AG04450 (cell line): ENCODE measurements at regions not wholly inside any gene's neighbourhood (a gene's known extent, or its start where the extent isn't known, plus 50 kb on each side); places are given as distances from the start of the nearest gene placed in this dataset.

ENCODE experiments used
- CTCF ChIA-PET: fragments of 300-600, 350-600 bp; formaldehyde crosslinking; extraction: SDS; loops from one replicate; lab custom pipeline; 2022; ENCODE audit warnings: antibody characterized with exemption, inconsistent platforms; lab: Charles Lee
- POLR2A ChIA-PET: fragments of 350-600 bp; formaldehyde crosslinking; extraction: SDS; loops from one replicate; lab custom pipeline; 2021; ENCODE audit warnings: antibody characterized with exemption, inconsistent platforms; lab: Yijun Ruan, JAX
- DNase-seq: peaks from one replicate; pipeline ENCODE4 v3.0.0-alpha.2; 2011; ENCODE audit warnings: low read depth, low spot score
- H3K27ac ChIP-seq: one replicate; pipeline ENCODE4 v1.5.1; 2012; ENCODE audit warnings: low read depth, low read length, control low read depth
- H3K27me3 ChIP-seq: one replicate; pipeline ENCODE4 v1.6.0; 2012; ENCODE audit warnings: low read length; ENCODE audit not compliant: control insufficient read depth, insufficient read depth
- H3K4me3 ChIP-seq: 2 replicates; pipeline ENCODE4 v1.5.1; 2011; ENCODE audit warnings: mild to moderate bottlenecking, low read depth, low read length, control low read depth
- H3K9me3 ChIP-seq: 2 replicates; pipeline ENCODE4 v1.5.1; 2012; ENCODE audit warnings: low read length; ENCODE audit not compliant: control insufficient read depth, insufficient read depth
- CTCF ChIP-seq: IDR thresholded peaks from 2 replicates; pipeline ENCODE4 v1.5.1; 2011; ENCODE audit warnings: low read depth, low read length, control low read depth, inconsistent platforms

GRCh38 chr10:105769248-105770184 is 1128.4 kb downstream of the SORCS3 start:
- no peak for DNase-seq
- Histone ChIP-seq H3K4me3 (no peak overlapping the region), H3K27ac (no peak overlapping the region), H3K9me3 (peaks cover 8% of the 10 kb centered on the region; the same call in 1 of the 2 replicates), H3K27me3 (no peaks in the 10 kb centered on the region)
- ChIA-PET POLR2A (no interaction called here), CTCF (no interaction called here)
- no peak for TF ChIP-seq CTCF

- TF ChIP-seq CTCF, result no peak
- CTCF ChIA-PET, result interaction anchor here (0.7 kb wide), 1 partner anchor 1160 kb away, joined by 3 read pairs; no protein-coding TSS in a partner anchor
- peaks cover 5% of the 10 kb centered on the region; the same call in 1 of the 2 replicates for H3K9me3 ChIP-seq
- H3K27ac ChIP-seq, result no peak overlapping the region
- DNase-seq, result no peak
- H3K27me3 ChIP-seq, result no peaks in the 10 kb centered on the region
- H3K4me3 ChIP-seq, result no peak overlapping the region
- POLR2A ChIA-PET, result no interaction called here
Measured at GRCh38 chr10:105763611-105764010, 1122.5 kb downstream of the SORCS3 start.

GRCh38 chr10:105761576-105762260 is 1120.6 kb downstream of the SORCS3 start:
- no peak overlapping the region for H3K4me3 ChIP-seq
- no peak for DNase-seq
- CTCF ChIA-PET, result no interaction called here

GRCh38 chr10:105759669-105760068 is 1118.6 kb downstream of the SORCS3 start:
- H3K4me3 ChIP-seq, result no peak overlapping the region
- no peaks in the 10 kb centered on the region for H3K9me3 ChIP-seq
- no peak for DNase-seq
- TF ChIP-seq CTCF, result no peak
- H3K27ac ChIP-seq, result no peak overlapping the region
- ChIA-PET CTCF (no interaction called here), POLR2A (no interaction called here)
- H3K27me3 ChIP-seq, result no peaks in the 10 kb centered on the region

More at GRCh38 chr10:105761576-105762260, 1120.6 kb downstream of the SORCS3 start:
- Histone ChIP-seq H3K27me3 (no peaks in the 10 kb centered on the region), H3K9me3 (peaks cover 5% of the 10 kb centered on the region; the same call in 1 of the 2 replicates), H3K27ac (no peak overlapping the region)
- no peak for TF ChIP-seq CTCF
- POLR2A ChIA-PET, result no interaction called here
